CD14-positive monocyte (primary cell): ENCODE measurements at regions not wholly inside any gene's neighbourhood (a gene's known extent, or its start where the extent isn't known, plus 50 kb on each side); places are given as distances from the start of the nearest gene placed in this dataset.

Experiments used
- DNase-seq, 3 donors: peaks; one replicate each; pipeline ENCODE4 v3.0.0-alpha.2; 2011 to 2022
- H2AFZ ChIP-seq: 2 replicates; pipeline ENCODE4 v1.6.0; 2012; ENCODE audit warnings: mild to moderate bottlenecking, low read depth, low read length, inconsistent platforms; ENCODE audit not compliant: insufficient read depth, poor library complexity, severe bottlenecking
- H3K27ac ChIP-seq, 2 donors: 1 replicate in 1 of 2; 2 replicates in 1 of 2; pipeline ENCODE4 v1.5.1; 2012 to 2013; ENCODE audit warnings: low read length in 2 of 2, control low read depth in 1 of 2, inconsistent platforms in 1 of 2, low read depth in 1 of 2, mild to moderate bottlenecking in 1 of 2
- H3K27me3 ChIP-seq, 2 donors: one replicate each; pipeline versions ENCODE4 v1.6.0 to v1.6.1; 2011 to 2013; ENCODE audit warnings: low read length in 2 of 2; ENCODE audit not compliant: control insufficient read depth in 2 of 2, insufficient read depth in 2 of 2
- H3K36me3 ChIP-seq, 2 donors: replicated peaks in 1 of 2; 1 replicate in 1 of 2; 2 replicates in 1 of 2; pipeline versions ENCODE4 v1.5.1 to v1.6.1; 2012 to 2013; ENCODE audit warnings: low read length in 2 of 2, control low read depth in 1 of 2, inconsistent platforms in 1 of 2, mild to moderate bottlenecking in 1 of 2; ENCODE audit not compliant: insufficient read depth in 2 of 2, control insufficient read depth in 1 of 2
- H3K4me1 ChIP-seq, 2 donors: 1 replicate in 1 of 2; 2 replicates in 1 of 2; pipeline versions ENCODE4 v1.5.1 to v1.6.1; 2012 to 2013; ENCODE audit warnings: low read length in 2 of 2, control low read depth in 1 of 2, inconsistent platforms in 1 of 2, mild to moderate bottlenecking in 1 of 2, moderate library complexity in 1 of 2; ENCODE audit not compliant: insufficient read depth in 2 of 2, control insufficient read depth in 1 of 2
- H3K4me2 ChIP-seq: replicated peaks from 2 replicates; pipeline ENCODE3; 2012; ENCODE audit warnings: low read length, moderate library complexity, mild to moderate bottlenecking; ENCODE audit not compliant: poor library complexity, severe bottlenecking; ENCODE audit errors: extremely low read depth
- H3K4me3 ChIP-seq, 3 experiments: fragments of 200-600 bp in 1 of 3; sonication (generic) in 1 of 3; replicated peaks in 1 of 3; 1 replicate in 2 of 3; 2 replicates in 1 of 3; pipeline ENCODE4 v1.5.1; 2011 to 2013; ENCODE audit warnings: low read length in 3 of 3, mild to moderate bottlenecking in 3 of 3, control low read depth in 2 of 3, low read depth in 2 of 3, inconsistent platforms in 1 of 3, moderate library complexity in 1 of 3
- H3K79me2 ChIP-seq: 2 replicates; pipeline ENCODE4 v1.6.0; 2012; ENCODE audit warnings: mild to moderate bottlenecking, control low read depth, inconsistent platforms, low read length, moderate library complexity; ENCODE audit not compliant: insufficient read depth
- H3K9ac ChIP-seq: 2 replicates; pipeline ENCODE4 v1.6.0; 2017; ENCODE audit warnings: low read length, mild to moderate bottlenecking; ENCODE audit not compliant: insufficient read depth, poor library complexity, severe bottlenecking
- H3K9me3 ChIP-seq, 2 donors: replicated peaks in 1 of 2; 1 replicate in 1 of 2; 2 replicates in 1 of 2; pipeline versions ENCODE4 v1.5.1 to v1.6.1; 2012 to 2013; ENCODE audit warnings: low read length in 2 of 2, control low read depth in 1 of 2; ENCODE audit not compliant: control insufficient read depth in 1 of 2, insufficient read depth in 1 of 2
- H4K20me1 ChIP-seq: 2 replicates; pipeline ENCODE4 v1.6.0; 2012; ENCODE audit warnings: mild to moderate bottlenecking, low read length, control low read depth, moderate library complexity; ENCODE audit not compliant: insufficient read depth
- H3K27ac Mint-ChIP-seq, 7 donors: one replicate each; pipeline ENCODE4 v1.8.0; 2020; ENCODE audit warnings: mild to moderate bottlenecking in 7 of 7, mixed read lengths in 7 of 7, moderate library complexity in 6 of 7, inconsistent platforms in 2 of 7
- H3K27me3 Mint-ChIP-seq, 3 donors: one replicate each; pipeline ENCODE4 v1.8.0; 2021 to 2022; ENCODE audit warnings: low read depth in 3 of 3, mild to moderate bottlenecking in 3 of 3, mixed read lengths in 3 of 3, moderate library complexity in 3 of 3, inconsistent platforms in 1 of 3
- H3K36me3 Mint-ChIP-seq, 2 donors: one replicate each; pipeline ENCODE4 v1.8.0; 2020; ENCODE audit warnings: mixed read lengths in 2 of 2, inconsistent platforms in 1 of 2, mild to moderate bottlenecking in 1 of 2
- H3K4me1 Mint-ChIP-seq: one replicate; pipeline ENCODE4 v1.8.0; 2020; ENCODE audit warnings: mild to moderate bottlenecking, mixed read lengths
- H3K4me3 Mint-ChIP-seq, 2 donors: one replicate each; pipeline ENCODE4 v1.8.0; 2020; ENCODE audit warnings: mild to moderate bottlenecking in 2 of 2, mixed read lengths in 2 of 2, moderate library complexity in 1 of 2
- H3K9me3 Mint-ChIP-seq, 7 donors: one replicate each; pipeline ENCODE4 v1.8.0; 2020 to 2022; ENCODE audit warnings: mixed read lengths in 7 of 7, mild to moderate bottlenecking in 6 of 7, moderate library complexity in 6 of 7, inconsistent platforms in 2 of 7
- CTCF ChIP-seq: fragments of 200-600 bp; IDR thresholded peaks from one replicate; pipeline ENCODE4 v1.8.0; 2022; ENCODE audit warnings: antibody characterized with exemption, mild to moderate bottlenecking
- WGBS: methylation state at CpG from one replicate; pipeline ENCODE4 v1.1.5; 2013; ENCODE audit warnings: missing lambda C conversion rate; ENCODE audit not compliant: insufficient coverage; 5-methylcytosine and 5-hydroxymethylcytosine counted together
- intact Hi-C, 2 donors: fragments of 100-400 bp; cut with micrococcal nuclease; formaldehyde crosslinking; loops; one replicate each; pipeline versions ENCODE4 v1.15.0 to v1.15.1; 2023

GRCh38 chr13:76267216-76267615 is 619.0 kb downstream of the KCTD12 start:
- TF ChIP-seq CTCF, result no peak
- Mint-ChIP-seq H3K4me3 (no peak overlapping the region), H3K36me3 (no peaks in the 10 kb centered on the region), H3K4me1 (no peaks in the 10 kb centered on the region), H3K9me3 (peaks cover 1 to 15% (median 6%) of the 10 kb centered on the region in 7 donors), H3K27me3 (peaks cover 0 to 2% (median 0%) of the 10 kb centered on the region in 3 donors), H3K27ac (no peak overlapping the region)
- Histone ChIP-seq H3K4me2 (no peak overlapping the region), H3K9me3 (peaks cover 3 to 6% of the 10 kb centered on the region in 2 donors), H3K4me1 (no peaks in the 10 kb centered on the region), H3K79me2 (no peaks in the 10 kb centered on the region), H3K27me3 (no peaks in the 10 kb centered on the region), H4K20me1 (no peaks in the 10 kb centered on the region), H3K9ac (no peak overlapping the region), H3K4me3 (no peak overlapping the region), H3K27ac (no peak overlapping the region), H3K36me3 (no peaks in the 10 kb centered on the region), H2AFZ (no peak overlapping the region)
- WGBS, result no CpG with 5 or more reads among the region's 3 CpGs
- intact Hi-C loops, result no loop called here
- no peak for DNase-seq

GRCh38 chr13:76266561-76266960 is 619.6 kb downstream of the KCTD12 start:
- no peak overlapping the region for H3K4me3 ChIP-seq
- no peak overlapping the region for H3K9ac ChIP-seq
- DNase-seq, result no peak
- Mint-ChIP-seq H3K9me3 (peaks cover 0 to 9% (median 3%) of the 10 kb centered on the region in 7 donors), H3K4me1 (no peaks in the 10 kb centered on the region), H3K27me3 (peaks cover 0 to 2% (median 0%) of the 10 kb centered on the region in 3 donors), H3K27ac (no peak overlapping the region), H3K4me3 (no peak overlapping the region), H3K36me3 (no peaks in the 10 kb centered on the region)
- TF ChIP-seq CTCF, result no peak
- H3K4me2 ChIP-seq, result no peak overlapping the region
- no peaks in the 10 kb centered on the region for H4K20me1 ChIP-seq
- WGBS, result 33% methylated on average over 1 of the region's 1 CpG
- no peaks in the 10 kb centered on the region for H3K27me3 ChIP-seq
- no peaks in the 10 kb centered on the region for H3K79me2 ChIP-seq
- no peaks in the 10 kb centered on the region for H3K36me3 ChIP-seq
- H3K27ac ChIP-seq, result no peak overlapping the region
- no peaks in the 10 kb centered on the region for H3K4me1 ChIP-seq
- no peaks in the 10 kb centered on the region for H3K9me3 ChIP-seq
- intact Hi-C loops, result no loop called here
- H2AFZ ChIP-seq, result no peak overlapping the region
